Activated naive CD8-positive, alpha-beta T cell treated with anti-CD3 and anti-CD28 coated beads, Interleukin-2, amount 10 ng/mL, durations not matched to agents 7 days and 5 days (primary cell): ENCODE measurements at regions not wholly inside any gene's neighbourhood (a gene's known extent, or its start where the extent isn't known, plus 50 kb on each side); places are given as distances from the start of the nearest gene placed in this dataset.
"Not testable (repeated sequence)": the region's sequence is repeated elsewhere in the genome, so short reads cannot be mapped to it uniquely, and the experiment has no call there.

ENCODE experiments used
- ATAC-seq: fragments of 150-1000 bp; cut with Tn5 transposase; one replicate; pipeline ENCODE4 v1.10.0; 2021; ENCODE audit warnings: low read depth, moderate library complexity
- POLR2A ChIA-PET: fragments of 350-600 bp; sonication (Branson Sonifier 250); formaldehyde crosslinking; loops from one replicate; lab custom pipeline; 2021; ENCODE audit warnings: antibody characterized with exemption; lab: Charles Lee
- DNase-seq: peaks from one replicate; pipeline ENCODE4 v3.0.0; 2021
- H3K27ac Mint-ChIP-seq: one replicate; pipeline ENCODE4 v1.8.0; 2022; ENCODE audit warnings: mild to moderate bottlenecking, mixed read lengths
- H3K27me3 Mint-ChIP-seq: one replicate; pipeline ENCODE4 v1.8.0; 2022; ENCODE audit warnings: mild to moderate bottlenecking, moderate library complexity, mixed read lengths
- H3K36me3 Mint-ChIP-seq: one replicate; pipeline ENCODE4 v1.8.0; 2021; ENCODE audit warnings: mild to moderate bottlenecking, mixed read lengths
- H3K4me1 Mint-ChIP-seq: one replicate; pipeline ENCODE4 v1.8.0; 2021; ENCODE audit warnings: mixed read lengths
- H3K4me3 Mint-ChIP-seq: one replicate; pipeline ENCODE4 v1.8.0; 2022; ENCODE audit warnings: mild to moderate bottlenecking, moderate library complexity, mixed read lengths
- H3K9me3 Mint-ChIP-seq: one replicate; pipeline ENCODE4 v1.8.0; 2021; ENCODE audit warnings: mixed read lengths

- H3K36me3 Mint-ChIP-seq = no peaks in the 10 kb centered on the region
- H3K4me3 Mint-ChIP-seq = peak overlapping the region; percentile 20
- ATAC-seq (peak; percentile 39), DNase-seq (no peak)
- H3K27me3 Mint-ChIP-seq = peaks cover 9% of the 10 kb centered on the region
- no peak overlapping the region for H3K27ac Mint-ChIP-seq
- POLR2A ChIA-PET = no interaction called here
- H3K9me3 Mint-ChIP-seq = no peaks in the 10 kb centered on the region
- peaks cover 15% of the 10 kb centered on the region for H3K4me1 Mint-ChIP-seq
These were observed 243.3 kb upstream of the KRR1 start for GRCh38 chr12:75754698-75755097.

GRCh38 chr12:75754141-75754540 is 242.7 kb upstream of the KRR1 start:
- POLR2A ChIA-PET = interaction anchor here (0.7 kb wide), 1 partner anchor 100 kb away, joined by 3 read pairs; no protein-coding TSS in a partner anchor
- Mint-ChIP-seq H3K9me3 (no peaks in the 10 kb centered on the region), H3K36me3 (no peaks in the 10 kb centered on the region), H3K4me1 (peaks cover 15% of the 10 kb centered on the region), H3K27me3 (peaks cover 9% of the 10 kb centered on the region), H3K4me3 (no peak overlapping the region), H3K27ac (no peak overlapping the region)
- DNase-seq = no peak
- peak; percentile 60 for ATAC-seq

GRCh38 chr12:75751769-75752471 is 240.5 kb upstream of the KRR1 start:
- no peaks in the 10 kb centered on the region for H3K9me3 Mint-ChIP-seq
- no peak overlapping the region for H3K27ac Mint-ChIP-seq
- no peak overlapping the region for H3K4me3 Mint-ChIP-seq
- no peaks in the 10 kb centered on the region for H3K36me3 Mint-ChIP-seq
- H3K4me1 Mint-ChIP-seq = peaks cover 14% of the 10 kb centered on the region
- peaks cover 12% of the 10 kb centered on the region for H3K27me3 Mint-ChIP-seq
- ATAC-seq (no peak), DNase-seq (no peak)
- POLR2A ChIA-PET = interaction anchor here (0.5 kb wide), 1 partner anchor 253 kb away, joined by 4 read pairs; no protein-coding TSS in a partner anchor

GRCh38 chr12:75750716-75751306 is 239.4 kb upstream of the KRR1 start:
- H3K4me1 Mint-ChIP-seq = peaks cover 14% of the 10 kb centered on the region
- ATAC-seq = no peak
- POLR2A ChIA-PET = no interaction called here
- no peaks in the 10 kb centered on the region for H3K36me3 Mint-ChIP-seq
- DNase-seq = no peak
- peaks cover 16% of the 10 kb centered on the region for H3K27me3 Mint-ChIP-seq
- H3K27ac Mint-ChIP-seq = no peak overlapping the region
- no peak overlapping the region for H3K4me3 Mint-ChIP-seq
- no peaks in the 10 kb centered on the region for H3K9me3 Mint-ChIP-seq

- not testable (repeated sequence) for H3K4me3 Mint-ChIP-seq
These were observed 237.6 kb upstream of the KRR1 start for GRCh38 chr12:75748990-75749389.

GRCh38 chr12:75748136-75748535 is 236.7 kb upstream of the KRR1 start:
- Mint-ChIP-seq H3K36me3 (no peaks in the 10 kb centered on the region), H3K27me3 (peaks cover 18% of the 10 kb centered on the region), H3K4me3 (no peak overlapping the region), H3K4me1 (no peaks in the 10 kb centered on the region), H3K9me3 (no peaks in the 10 kb centered on the region), H3K27ac (no peak overlapping the region)
- ATAC-seq = no peak
- POLR2A ChIA-PET = no interaction called here
- no peak for DNase-seq

More at GRCh38 chr12:75748990-75749389, 237.6 kb upstream of the KRR1 start:
- H3K27ac Mint-ChIP-seq, H3K4me1 Mint-ChIP-seq, H3K9me3 Mint-ChIP-seq, POLR2A ChIA-PET, DNase-seq, ATAC-seq, H3K36me3 Mint-ChIP-seq: not testable (repeated sequence)
- H3K27me3 Mint-ChIP-seq = peaks cover 21% of the 10 kb centered on the region

- POLR2A ChIA-PET = no interaction called here
- Mint-ChIP-seq H3K36me3 (no peaks in the 10 kb centered on the region), H3K27ac (no peak overlapping the region), H3K9me3 (no peaks in the 10 kb centered on the region), H3K4me1 (no peaks in the 10 kb centered on the region), H3K4me3 (no peak overlapping the region), H3K27me3 (peaks cover 18% of the 10 kb centered on the region)
- DNase-seq (no peak), ATAC-seq (no peak)
These were observed 236.2 kb upstream of the KRR1 start for GRCh38 chr12:75747572-75748021.

GRCh38 chr12:75746621-75747020 is 235.2 kb upstream of the KRR1 start:
- POLR2A ChIA-PET = no interaction called here
- no peak overlapping the region for H3K4me3 Mint-ChIP-seq
- H3K9me3 Mint-ChIP-seq = no peaks in the 10 kb centered on the region
- no peaks in the 10 kb centered on the region for H3K4me1 Mint-ChIP-seq
- peaks cover 18% of the 10 kb centered on the region for H3K27me3 Mint-ChIP-seq
- ATAC-seq (no peak), DNase-seq (no peak)
- H3K27ac Mint-ChIP-seq = no peak overlapping the region
- H3K36me3 Mint-ChIP-seq = peaks cover 2% of the 10 kb centered on the region

GRCh38 chr12:75744607-75745256 is 233.3 kb upstream of the KRR1 start:
- no peak overlapping the region for H3K4me3 Mint-ChIP-seq
- DNase-seq = no peak
- POLR2A ChIA-PET = no interaction called here

GRCh38 chr12:75742961-75743360 is 231.6 kb upstream of the KRR1 start:
- ATAC-seq = no peak
- H3K36me3 Mint-ChIP-seq = peaks cover 2% of the 10 kb centered on the region
- H3K27me3 Mint-ChIP-seq = peaks cover 11% of the 10 kb centered on the region
- peaks cover 1% of the 10 kb centered on the region for H3K4me1 Mint-ChIP-seq
- H3K4me3 Mint-ChIP-seq = no peak overlapping the region
- POLR2A ChIA-PET = no interaction called here
- no peak overlapping the region for H3K27ac Mint-ChIP-seq
- DNase-seq = no peak
- no peaks in the 10 kb centered on the region for H3K9me3 Mint-ChIP-seq

More at GRCh38 chr12:75744607-75745256, 233.3 kb upstream of the KRR1 start:
- H3K27ac Mint-ChIP-seq = no peak overlapping the region
- no peaks in the 10 kb centered on the region for H3K9me3 Mint-ChIP-seq
- no peak for ATAC-seq
- no peaks in the 10 kb centered on the region for H3K4me1 Mint-ChIP-seq
- H3K27me3 Mint-ChIP-seq = peaks cover 17% of the 10 kb centered on the region
- H3K36me3 Mint-ChIP-seq = peaks cover 2% of the 10 kb centered on the region

- no peak for ATAC-seq
These were observed 230.6 kb upstream of the KRR1 start for GRCh38 chr12:75742048-75742447.

GRCh38 chr12:75739912-75740311 is 228.5 kb upstream of the KRR1 start:
- Mint-ChIP-seq H3K4me3 (no peak overlapping the region), H3K36me3 (peaks cover 3% of the 10 kb centered on the region), H3K27ac (no peak overlapping the region), H3K9me3 (no peaks in the 10 kb centered on the region), H3K4me1 (peaks cover 1% of the 10 kb centered on the region), H3K27me3 (peaks cover 9% of the 10 kb centered on the region)
- DNase-seq (no peak), ATAC-seq (no peak)
- POLR2A ChIA-PET = no interaction called here

More at GRCh38 chr12:75742048-75742447, 230.6 kb upstream of the KRR1 start:
- Mint-ChIP-seq H3K9me3 (no peaks in the 10 kb centered on the region), H3K27me3 (peaks cover 13% of the 10 kb centered on the region), H3K4me1 (peaks cover 1% of the 10 kb centered on the region), H3K27ac (no peak overlapping the region), H3K36me3 (peaks cover 3% of the 10 kb centered on the region), H3K4me3 (no peak overlapping the region)
- POLR2A ChIA-PET = no interaction called here
- DNase-seq = no peak

- POLR2A ChIA-PET, H3K4me1 Mint-ChIP-seq, H3K9me3 Mint-ChIP-seq, ATAC-seq, DNase-seq, H3K36me3 Mint-ChIP-seq, H3K27me3 Mint-ChIP-seq, H3K4me3 Mint-ChIP-seq, H3K27ac Mint-ChIP-seq: not testable (repeated sequence)
These were observed 227.7 kb upstream of the KRR1 start for GRCh38 chr12:75739098-75739497.
